ENCODE measurements at regions not wholly inside any gene's neighbourhood (a gene's known extent, or its start where the extent isn't known, plus 50 kb on each side); places are given as distances from the start of the nearest gene placed in this dataset.

DNA sequence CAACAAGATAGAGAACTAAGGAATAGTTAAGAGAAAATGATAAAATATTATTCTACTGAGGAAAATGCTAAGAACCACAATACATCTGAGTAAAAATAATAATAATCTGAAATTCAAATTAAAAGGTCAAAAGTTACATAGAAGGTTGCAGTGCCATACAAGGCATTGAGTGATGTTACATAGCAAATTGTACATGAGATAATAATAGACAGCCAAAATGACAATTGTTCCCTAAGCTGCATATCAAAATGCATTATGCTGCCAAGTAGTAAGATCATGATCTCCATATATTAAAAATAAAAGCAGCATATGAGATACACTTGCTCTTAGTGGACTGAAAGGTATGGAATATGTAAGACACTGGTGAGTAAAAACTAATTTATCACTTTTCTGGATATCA, 547.7 kb downstream of the KCNT2 start:
- TF ChIP-seq, protein P1, sequence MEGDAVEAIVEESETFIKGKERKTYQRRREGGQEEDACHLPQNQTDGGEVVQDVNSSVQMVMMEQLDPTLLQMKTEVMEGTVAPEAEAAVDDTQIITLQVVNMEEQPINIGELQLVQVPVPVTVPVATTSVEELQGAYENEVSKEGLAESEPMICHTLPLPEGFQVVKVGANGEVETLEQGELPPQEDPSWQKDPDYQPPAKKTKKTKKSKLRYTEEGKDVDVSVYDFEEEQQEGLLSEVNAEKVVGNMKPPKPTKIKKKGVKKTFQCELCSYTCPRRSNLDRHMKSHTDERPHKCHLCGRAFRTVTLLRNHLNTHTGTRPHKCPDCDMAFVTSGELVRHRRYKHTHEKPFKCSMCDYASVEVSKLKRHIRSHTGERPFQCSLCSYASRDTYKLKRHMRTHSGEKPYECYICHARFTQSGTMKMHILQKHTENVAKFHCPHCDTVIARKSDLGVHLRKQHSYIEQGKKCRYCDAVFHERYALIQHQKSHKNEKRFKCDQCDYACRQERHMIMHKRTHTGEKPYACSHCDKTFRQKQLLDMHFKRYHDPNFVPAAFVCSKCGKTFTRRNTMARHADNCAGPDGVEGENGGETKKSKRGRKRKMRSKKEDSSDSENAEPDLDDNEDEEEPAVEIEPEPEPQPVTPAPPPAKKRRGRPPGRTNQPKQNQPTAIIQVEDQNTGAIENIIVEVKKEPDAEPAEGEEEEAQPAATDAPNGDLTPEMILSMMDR (IDR thresholded peaks at IDR 0.05; ENCODE audit: poor library complexity) = no peak
- TF ChIP-seq EZH2 (IDR thresholded peaks at IDR 0.05; ENCODE audit: borderline replicate concordance) (no peak), EZH2phosphoT487 (IDR thresholded peaks at IDR 0.05; ENCODE audit: low read depth, severe bottlenecking, unreplicated experiment) (no peak)
